GM12873 (cell line): ENCODE measurements at regions not wholly inside any gene's neighbourhood (a gene's known extent, or its start where the extent isn't known, plus 50 kb on each side); places are given as distances from the start of the nearest gene placed in this dataset.

ENCODE experiments used
- CTCF ChIP-seq: IDR thresholded peaks from 2 replicates; pipeline ENCODE4 v1.5.1; 2012; ENCODE audit warnings: low read depth, mild to moderate bottlenecking, moderate library complexity, low read length, control low read depth; ENCODE audit not compliant: insufficient read depth; ENCODE audit errors: missing control alignments

- TF ChIP-seq CTCF: no peak
These were observed 266.5 kb upstream of the SALL3 start for GRCh38 chr18:78713069-78713468.

GRCh38 chr18:78713726-78714125 lies 265.9 kb upstream of the SALL3 start:
- TF ChIP-seq CTCF: no peak

GRCh38 chr18:78716022-78716421 lies 263.6 kb upstream of the SALL3 start:
- no peak for TF ChIP-seq CTCF

- TF ChIP-seq CTCF: no peak
These were observed 263.0 kb upstream of the SALL3 start for GRCh38 chr18:78716581-78716980.

GRCh38 chr18:78717051-78717765 lies 262.4 kb upstream of the SALL3 start:
- TF ChIP-seq CTCF: no peak

GRCh38 chr18:78717766-78718150 lies 261.9 kb upstream of the SALL3 start:
- no peak for TF ChIP-seq CTCF

GRCh38 chr18:78719821-78720220 lies 259.8 kb upstream of the SALL3 start:
- TF ChIP-seq CTCF: no peak
